ENCODE measurements at regions not wholly inside any gene's neighbourhood (a gene's known extent, or its start where the extent isn't known, plus 50 kb on each side); places are given as distances from the start of the nearest gene placed in this dataset.

DNA sequence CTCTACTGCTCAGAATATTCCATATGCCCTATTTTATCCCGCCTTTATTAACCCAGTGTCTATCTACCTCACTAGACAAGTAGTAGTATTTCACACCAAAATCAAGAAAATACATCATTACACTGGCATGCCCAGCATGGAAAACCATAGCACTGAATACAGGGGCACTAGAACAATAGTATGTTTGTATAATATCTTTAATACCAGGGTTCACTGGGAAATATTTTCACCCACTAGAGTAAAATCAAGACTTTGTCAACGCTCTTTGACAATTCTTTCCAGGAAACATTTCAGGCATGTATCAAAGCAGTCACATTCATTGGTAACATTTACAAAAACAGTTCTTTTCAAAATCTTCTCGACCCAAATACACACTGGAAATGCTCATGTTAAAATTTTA is 119.3 kb upstream of the BEND6 start:
- TF ChIP-seq CTCF (IDR thresholded peaks at IDR 0.05; ENCODE audit: low read length), result no peak
- TF ChIP-seq EZH2 (IDR thresholded peaks at IDR 0.05; ENCODE audit: borderline replicate concordance, low read length), result no peak

Data from OCI-LY1 (cell line).